ENCODE measurements at regions not wholly inside any gene's neighbourhood (a gene's known extent, or its start where the extent isn't known, plus 50 kb on each side); places are given as distances from the start of the nearest gene placed in this dataset.

DNA sequence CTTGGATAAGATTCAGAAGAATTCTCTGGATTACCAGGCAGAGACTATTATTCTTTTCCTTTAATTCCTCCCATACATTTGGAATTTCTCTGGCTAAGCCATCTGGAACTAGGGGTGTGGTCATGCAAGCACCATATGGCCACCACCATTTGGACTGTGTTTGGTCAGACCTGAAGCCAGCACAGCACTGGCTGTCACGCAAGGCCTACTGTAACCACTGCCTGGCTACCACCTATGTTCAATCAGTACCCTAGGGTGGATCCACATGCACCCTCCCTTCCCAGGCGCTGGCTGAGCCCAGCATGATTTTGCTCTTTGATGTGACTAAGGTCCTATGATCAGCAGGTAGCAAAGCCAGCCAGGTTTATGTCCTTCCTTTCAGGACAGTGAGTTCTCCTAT is 287.8 kb upstream of the GOLIM4 start:
- no TSS peak for BruUV-seq (replicated peaks)
- POLR2A ChIA-PET (ENCODE audit: unreplicated experiment): no interaction called here
- H2AFZ ChIP-seq (replicated peaks; ENCODE audit: low read length, poor library complexity): no peak overlapping the region
- H3K4me2 ChIP-seq (ENCODE audit: low read depth, low read length): no peak overlapping the region
- DNase-seq: no peak
- H3K14ac ChIP-seq (replicated peaks; ENCODE audit: low read depth, low read length): no peak overlapping the region
- H3K9ac ChIP-seq (ENCODE audit: low read depth, low read length): no peak overlapping the region
- no peaks in the 10 kb centered on the region for H3K9me3 ChIP-seq (ENCODE audit: control insufficient read depth, insufficient read depth, low read length)
- in situ Hi-C loops (cut with MboI; ENCODE audit: low sequenced_read_pairs): no loop called here
- H4K20me1 ChIP-seq (ENCODE audit: insufficient read depth, low read length): no peaks in the 10 kb centered on the region
- no peaks in the 10 kb centered on the region for H3K4me1 ChIP-seq (ENCODE audit: control insufficient read depth, insufficient read depth, low read length)
- H3K56ac ChIP-seq (ENCODE audit: extremely low read depth, insufficient read depth, low read length): no peak overlapping the region
- no peak overlapping the region for H2BK5ac ChIP-seq (ENCODE audit: low read depth, low read length, poor library complexity, severe bottlenecking)
- H3K36me3 ChIP-seq (ENCODE audit: control insufficient read depth, insufficient read depth, low read length): no peaks in the 10 kb centered on the region
- H2BK20ac ChIP-seq (ENCODE audit: low read depth, low read length): no peak overlapping the region
- H4K91ac ChIP-seq (ENCODE audit: insufficient read depth, low read depth, low read length): no peak overlapping the region
- no peaks in the 10 kb centered on the region for H3K79me1 ChIP-seq (ENCODE audit: low read depth in 1 of 2, low read length in 2 of 2)
- no peak overlapping the region for H2AK5ac ChIP-seq (ENCODE audit: low read depth, low read length)
- H4K5ac ChIP-seq (ENCODE audit: low read depth, low read length): no peak overlapping the region
- no peaks in the 10 kb centered on the region for H3K9me1 ChIP-seq (ENCODE audit: insufficient read depth, low read length)
- ATAC-seq (ENCODE audit: low read depth): no peak
- H2BK15ac ChIP-seq (ENCODE audit: low read depth, low read length): no peak overlapping the region
- H3K27me3 ChIP-seq (ENCODE audit: control insufficient read depth, insufficient read depth, low read length): no peaks in the 10 kb centered on the region
- TF ChIP-seq, protein P1, sequence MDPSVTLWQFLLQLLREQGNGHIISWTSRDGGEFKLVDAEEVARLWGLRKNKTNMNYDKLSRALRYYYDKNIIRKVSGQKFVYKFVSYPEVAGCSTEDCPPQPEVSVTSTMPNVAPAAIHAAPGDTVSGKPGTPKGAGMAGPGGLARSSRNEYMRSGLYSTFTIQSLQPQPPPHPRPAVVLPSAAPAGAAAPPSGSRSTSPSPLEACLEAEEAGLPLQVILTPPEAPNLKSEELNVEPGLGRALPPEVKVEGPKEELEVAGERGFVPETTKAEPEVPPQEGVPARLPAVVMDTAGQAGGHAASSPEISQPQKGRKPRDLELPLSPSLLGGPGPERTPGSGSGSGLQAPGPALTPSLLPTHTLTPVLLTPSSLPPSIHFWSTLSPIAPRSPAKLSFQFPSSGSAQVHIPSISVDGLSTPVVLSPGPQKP (IDR thresholded peaks at IDR 0.05; ENCODE audit: borderline replicate concordance, low read depth, low read length): no peak
- TF ChIP-seq, protein P2, sequence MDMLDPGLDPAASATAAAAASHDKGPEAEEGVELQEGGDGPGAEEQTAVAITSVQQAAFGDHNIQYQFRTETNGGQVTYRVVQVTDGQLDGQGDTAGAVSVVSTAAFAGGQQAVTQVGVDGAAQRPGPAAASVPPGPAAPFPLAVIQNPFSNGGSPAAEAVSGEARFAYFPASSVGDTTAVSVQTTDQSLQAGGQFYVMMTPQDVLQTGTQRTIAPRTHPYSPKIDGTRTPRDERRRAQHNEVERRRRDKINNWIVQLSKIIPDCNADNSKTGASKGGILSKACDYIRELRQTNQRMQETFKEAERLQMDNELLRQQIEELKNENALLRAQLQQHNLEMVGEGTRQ (IDR thresholded peaks at IDR 0.05; ENCODE audit: low read depth, low read length): no peak
- TF ChIP-seq MAFK (IDR thresholded peaks at IDR 0.05; ENCODE audit: low read depth, low read length) (no peak), RFX5 (IDR thresholded peaks at IDR 0.05; ENCODE audit: low read depth, low read length) (no peak), SMC3 (IDR thresholded peaks at IDR 0.05; ENCODE audit: low read depth, low read length) (no peak), MXI1 (IDR thresholded peaks at IDR 0.05; ENCODE audit: borderline replicate concordance, low read depth, low read length) (no peak), FOS (IDR thresholded peaks at IDR 0.05; ENCODE audit: low read depth, low read length) (no peak), RCOR1 (IDR thresholded peaks at IDR 0.05; ENCODE audit: insufficient replicate concordance, low read length) (no peak), CEBPB (IDR thresholded peaks at IDR 0.05; ENCODE audit: low read depth, low read length) (no peak), NFE2L2 (IDR thresholded peaks at IDR 0.05; ENCODE audit: low read depth, low read length) (no peak), MAZ (IDR thresholded peaks at IDR 0.05; ENCODE audit: borderline replicate concordance, low read depth, low read length) (no peak), RAD21 (IDR thresholded peaks at IDR 0.05; ENCODE audit: low read length) (no peak), POLR2A (IDR thresholded peaks at IDR 0.05; ENCODE audit: low read depth, low read length) (no peak), CHD1 (IDR thresholded peaks at IDR 0.05; ENCODE audit: low read depth, low read length) (no peak), BHLHE40 (IDR thresholded peaks at IDR 0.05; ENCODE audit: low read depth, low read length) (no peak)
- TF ChIP-seq, protein P3, sequence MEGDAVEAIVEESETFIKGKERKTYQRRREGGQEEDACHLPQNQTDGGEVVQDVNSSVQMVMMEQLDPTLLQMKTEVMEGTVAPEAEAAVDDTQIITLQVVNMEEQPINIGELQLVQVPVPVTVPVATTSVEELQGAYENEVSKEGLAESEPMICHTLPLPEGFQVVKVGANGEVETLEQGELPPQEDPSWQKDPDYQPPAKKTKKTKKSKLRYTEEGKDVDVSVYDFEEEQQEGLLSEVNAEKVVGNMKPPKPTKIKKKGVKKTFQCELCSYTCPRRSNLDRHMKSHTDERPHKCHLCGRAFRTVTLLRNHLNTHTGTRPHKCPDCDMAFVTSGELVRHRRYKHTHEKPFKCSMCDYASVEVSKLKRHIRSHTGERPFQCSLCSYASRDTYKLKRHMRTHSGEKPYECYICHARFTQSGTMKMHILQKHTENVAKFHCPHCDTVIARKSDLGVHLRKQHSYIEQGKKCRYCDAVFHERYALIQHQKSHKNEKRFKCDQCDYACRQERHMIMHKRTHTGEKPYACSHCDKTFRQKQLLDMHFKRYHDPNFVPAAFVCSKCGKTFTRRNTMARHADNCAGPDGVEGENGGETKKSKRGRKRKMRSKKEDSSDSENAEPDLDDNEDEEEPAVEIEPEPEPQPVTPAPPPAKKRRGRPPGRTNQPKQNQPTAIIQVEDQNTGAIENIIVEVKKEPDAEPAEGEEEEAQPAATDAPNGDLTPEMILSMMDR (conservative IDR thresholded peaks at IDR 0.05; ENCODE audit: low read depth, low read length): no peak
- CTCF ChIA-PET: interaction anchor here (1.0 kb wide), 1 partner anchor 22 kb away, joined by 3 read pairs; no protein-coding TSS in a partner anchor
- no peak overlapping the region for H3K23ac ChIP-seq (ENCODE audit: low read depth, low read length)
- no peak overlapping the region for H4K8ac ChIP-seq (ENCODE audit: low read depth in 2 of 2, low read length in 2 of 2)
- no peak overlapping the region for H2AK9ac ChIP-seq (replicated peaks; ENCODE audit: low read depth, low read length, poor library complexity)
- dilution Hi-C loops (cut with HindIII; ENCODE audit: low sequenced_read_pairs, unreplicated experiment): no loop called here
- H3K18ac ChIP-seq (ENCODE audit: low read depth, low read length): no peak overlapping the region
- intact Hi-C loops (cut with micrococcal nuclease): no loop called here
- no peak overlapping the region for H2BK120ac ChIP-seq (ENCODE audit: low read depth, low read length)
- H3K27ac ChIP-seq (ENCODE audit: insufficient read depth, low read length): no peak overlapping the region
- H3K4ac ChIP-seq (ENCODE audit: low read depth, low read length): no peak overlapping the region
- no peak overlapping the region for H3K4me3 ChIP-seq (ENCODE audit: insufficient read depth, low read depth, low read length)
- WGBS, 2 experiments (ENCODE audit: extremely low coverage in 2 of 2, insufficient read length in 1 of 2): no CpG with 5 or more reads among the region's 2 CpGs
